HL-60 (cell line): ENCODE measurements at regions not wholly inside any gene's neighbourhood (a gene's known extent, or its start where the extent isn't known, plus 50 kb on each side); places are given as distances from the start of the nearest gene placed in this dataset.

ENCODE experiments used
- DNase-seq, 2 experiments: peaks; one replicate each; pipeline ENCODE4 v3.0.0-alpha.2; 2010 to 2020; ENCODE audit warnings: low read depth in 1 of 2, low spot score in 1 of 2
- H3K27ac ChIP-seq: fragments of 250-450 bp; sonication (Bioruptor Pico); replicated peaks from 2 replicates; pipeline ENCODE4 v1.5.1; 2020; ENCODE audit warnings: mild to moderate bottlenecking, moderate library complexity
- H3K27me3 ChIP-seq: fragments of 250-450 bp; sonication (Bioruptor Pico); 2 replicates; pipeline ENCODE4 v1.5.1; 2021; ENCODE audit warnings: mild to moderate bottlenecking, moderate library complexity; ENCODE audit not compliant: insufficient read depth, poor library complexity, severe bottlenecking
- H3K4me3 ChIP-seq: replicated peaks from 2 replicates; pipeline ENCODE4 v1.5.1; 2011; ENCODE audit warnings: mild to moderate bottlenecking, control low read depth, low read length; ENCODE audit not compliant: insufficient read depth
- CTCF ChIP-seq: IDR thresholded peaks from one replicate; pipeline ENCODE4 v1.5.1; 2011; ENCODE audit warnings: low read length, control low read depth, inconsistent platforms; ENCODE audit not compliant: insufficient read depth
- GABPA ChIP-seq: IDR thresholded peaks from 2 replicates; pipeline ENCODE4 v1.6.1; 2012; ENCODE audit warnings: low read depth
- POLR2AphosphoS5 ChIP-seq: IDR thresholded peaks from 2 replicates; pipeline ENCODE4 v1.6.1; 2012; ENCODE audit warnings: low read depth
- REST ChIP-seq: IDR thresholded peaks from 2 replicates; pipeline ENCODE4 v1.6.1; 2012; ENCODE audit warnings: low read depth; ENCODE audit not compliant: insufficient replicate concordance
- SPI1 ChIP-seq: IDR thresholded peaks from 2 replicates; pipeline ENCODE4 v1.6.1; 2012; ENCODE audit warnings: low read depth, mild to moderate bottlenecking, borderline replicate concordance

GRCh38 chr10:36030516-36030915, 388.4 kb upstream of the FZD8 start:
- no peak for DNase-seq
- Histone ChIP-seq H3K4me3 (no peak overlapping the region), H3K27ac (no peak overlapping the region), H3K27me3 (no peaks in the 10 kb centered on the region)
- TF ChIP-seq GABPA (no peak), CTCF (no peak), SPI1 (no peak), REST (no peak), POLR2AphosphoS5 (no peak)

- H3K4me3 ChIP-seq = no peak overlapping the region
- DNase-seq = no peak
- H3K27me3 ChIP-seq = no peaks in the 10 kb centered on the region
- no peak for TF ChIP-seq GABPA
- no peak for TF ChIP-seq SPI1
- no peak for TF ChIP-seq POLR2AphosphoS5
- no peak overlapping the region for H3K27ac ChIP-seq
Measured at GRCh38 chr10:36026656-36027390, 384.7 kb upstream of the FZD8 start.

- no peak overlapping the region for H3K27ac ChIP-seq
- no peaks in the 10 kb centered on the region for H3K27me3 ChIP-seq
- H3K4me3 ChIP-seq = no peak overlapping the region
- TF ChIP-seq REST (no peak), GABPA (no peak), SPI1 (no peak), POLR2AphosphoS5 (no peak), CTCF (no peak)
- DNase-seq = no peak
Measured at GRCh38 chr10:36026081-36026480, 384.0 kb upstream of the FZD8 start.

GRCh38 chr10:36023939-36024338, 381.8 kb upstream of the FZD8 start:
- no peak for DNase-seq
- TF ChIP-seq GABPA (no peak), CTCF (no peak), POLR2AphosphoS5 (no peak), SPI1 (no peak), REST (no peak)
- Histone ChIP-seq H3K27ac (no peak overlapping the region), H3K4me3 (no peak overlapping the region), H3K27me3 (no peaks in the 10 kb centered on the region)
